Activated CD4-positive, alpha-beta T cell treated with anti-CD3 and anti-CD28 coated beads, Interleukin-2, Interleukin-4, amounts not matched to agents 100 ng/mL and 50 ng/mL, durations not matched to agents 16 hours and 8 hours (primary cell): ENCODE measurements at regions not wholly inside any gene's neighbourhood (a gene's known extent, or its start where the extent isn't known, plus 50 kb on each side); places are given as distances from the start of the nearest gene placed in this dataset.

Experiments
- DNase-seq: peaks from one replicate; pipeline ENCODE4 v3.0.0-alpha.2; 2020; ENCODE audit warnings: low spot score

- no peak for DNase-seq
Measured at GRCh38 chr13:60286707-60287106, 110.3 kb upstream of the TDRD3 start.

- DNase-seq = no peak
Measured at GRCh38 chr13:60288569-60288968, 108.5 kb upstream of the TDRD3 start.

GRCh38 chr13:60303166-60303565 is 93.9 kb upstream of the TDRD3 start:
- DNase-seq = no peak

DNA sequence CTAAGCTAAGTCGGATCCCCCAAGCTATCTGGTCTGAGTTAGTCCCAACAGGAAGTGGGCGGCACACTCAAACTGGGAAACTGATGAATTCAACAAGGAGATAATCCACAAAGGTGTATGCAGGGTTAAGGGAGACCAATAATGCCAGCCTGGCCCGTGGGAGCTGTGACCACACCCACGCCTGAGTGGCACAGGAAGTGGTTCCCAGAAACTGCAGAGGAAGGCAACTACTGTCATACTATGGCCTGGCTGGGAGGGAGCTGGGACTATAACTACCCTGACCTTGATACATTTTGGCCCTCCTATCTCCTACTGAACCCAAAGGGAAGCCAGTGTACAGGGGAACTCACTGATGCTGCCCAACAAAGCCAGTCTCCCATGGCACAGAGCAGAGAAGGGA is 85.5 kb upstream of the TDRD3 start:
- no peak for DNase-seq

GRCh38 chr13:60312851-60313505 is 84.0 kb upstream of the TDRD3 start:
- DNase-seq = no peak

GRCh38 chr13:60318186-60318585 is 78.8 kb upstream of the TDRD3 start:
- DNase-seq = no peak

DNA sequence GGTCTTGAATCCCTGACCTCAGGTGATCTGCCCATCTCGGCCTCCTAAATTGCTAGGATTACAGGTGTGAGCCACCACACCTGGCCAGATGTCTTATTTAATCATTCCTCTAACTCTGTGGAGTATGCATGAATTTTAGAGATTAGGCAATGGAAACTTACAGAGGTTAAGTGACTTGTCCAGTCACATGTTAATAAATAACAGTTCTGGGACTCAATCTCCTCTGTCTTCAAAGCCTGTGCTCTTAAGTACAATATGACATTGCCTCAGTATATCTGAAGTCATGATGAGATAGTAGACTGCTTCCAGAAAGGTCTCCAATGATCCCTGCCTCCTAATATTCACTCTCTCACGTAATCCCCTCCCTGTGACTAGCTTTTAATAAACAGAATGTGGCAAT is 72.9 kb upstream of the TDRD3 start:
- no peak for DNase-seq

- no peak for DNase-seq
Measured at GRCh38 chr13:60326273-60326672, 70.7 kb upstream of the TDRD3 start.

GRCh38 chr13:60327511-60327910 is 69.5 kb upstream of the TDRD3 start:
- no peak for DNase-seq

DNA sequence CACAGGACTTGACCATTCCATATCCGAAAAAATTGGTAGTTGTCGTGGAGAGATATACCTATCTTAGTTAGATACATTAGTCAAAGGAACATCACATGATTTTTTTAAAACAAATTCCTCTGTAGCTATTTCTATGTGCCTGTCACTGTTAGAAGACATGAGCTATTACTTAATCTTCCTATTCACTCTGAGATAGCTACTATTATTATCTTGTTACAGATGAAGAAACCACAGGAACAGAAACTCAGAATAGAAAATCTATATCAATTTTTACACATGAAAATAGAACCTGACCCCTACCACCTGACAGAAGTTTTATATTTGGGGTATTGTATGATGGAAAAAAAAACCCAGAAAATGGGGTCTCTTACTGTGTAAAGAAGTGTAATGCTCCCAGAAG is 68.9 kb upstream of the TDRD3 start:
- DNase-seq = no peak

- peak; percentile 6 for DNase-seq
Measured at GRCh38 chr13:60329221-60329923, 67.6 kb upstream of the TDRD3 start.

- no peak for DNase-seq
Measured at GRCh38 chr13:60331249-60332012, 65.6 kb upstream of the TDRD3 start.

GRCh38 chr13:60332682-60333081 is 64.3 kb upstream of the TDRD3 start:
- DNase-seq = no peak

GRCh38 chr13:60334310-60334709 is 62.7 kb upstream of the TDRD3 start:
- no peak for DNase-seq

- DNase-seq = no peak
Measured at GRCh38 chr13:60335531-60335930, 61.5 kb upstream of the TDRD3 start.

DNA sequence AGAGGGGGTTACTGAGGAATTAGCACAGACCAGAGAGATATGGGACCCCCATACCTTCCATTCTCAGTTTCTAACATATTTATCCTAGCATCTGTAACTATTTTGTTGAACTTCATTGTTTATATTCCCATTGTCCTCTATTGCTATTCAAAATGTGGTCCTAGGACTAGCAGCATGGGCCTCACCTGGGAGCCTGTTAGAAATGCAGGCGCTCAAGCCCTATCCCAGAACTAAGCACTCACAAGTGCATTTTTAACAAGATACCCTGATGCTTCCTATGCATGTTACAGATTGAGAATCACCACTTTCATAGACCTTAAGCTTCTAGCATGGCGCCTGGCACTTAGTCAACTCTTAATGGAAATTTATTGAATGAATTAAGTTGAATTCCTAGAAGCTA is 58.3 kb upstream of the TDRD3 start:
- DNase-seq = no peak

GRCh38 chr13:60343978-60344377 is 53.0 kb upstream of the TDRD3 start:
- no peak for DNase-seq

GRCh38 chr13:60347174-60347573 is 49.8 kb upstream of the TDRD3 start:
- DNase-seq = no peak
